GM10266 (cell line): ENCODE measurements at regions not wholly inside any gene's neighbourhood (a gene's known extent, or its start where the extent isn't known, plus 50 kb on each side); places are given as distances from the start of the nearest gene placed in this dataset.
A peak's percentile ranks its signal among the peaks of the same experiment; 100 is the strongest.

Source experiments
- DNase-seq: peaks from one replicate; pipeline ENCODE4 v3.0.0; 2012; ENCODE audit errors: extremely low spot score
- CTCF ChIP-seq: IDR thresholded peaks from 2 replicates; pipeline ENCODE4 v1.5.1; 2012; ENCODE audit warnings: mild to moderate bottlenecking, low read depth; ENCODE audit not compliant: control insufficient read depth, insufficient read depth; ENCODE audit errors: missing control alignments

- DNase-seq, result no peak
- TF ChIP-seq CTCF, result no peak
Measured at GRCh38 chr17:34452769-34453168, 89.7 kb upstream of the CCL1 start.

DNA sequence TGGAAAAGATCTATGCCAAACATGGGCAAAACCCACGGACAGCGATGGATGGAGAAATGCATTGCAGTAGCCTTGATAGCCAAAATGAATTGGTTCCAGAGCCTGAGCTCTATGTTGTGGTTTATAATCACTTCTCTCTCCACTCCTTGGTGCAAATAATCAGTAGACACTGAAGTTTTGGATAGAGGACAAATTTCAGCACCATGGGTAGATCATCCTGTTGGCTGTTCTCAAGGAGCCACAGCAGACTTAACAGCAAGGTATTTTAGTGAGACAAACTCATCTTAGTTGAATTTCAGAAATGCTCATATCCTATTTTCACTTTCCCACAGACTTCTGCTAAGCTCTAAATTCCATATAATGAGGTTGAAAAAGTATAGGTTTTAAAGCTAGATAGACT, 88.3 kb upstream of the CCL1 start:
- no peak for TF ChIP-seq CTCF
- DNase-seq, result no peak

DNA sequence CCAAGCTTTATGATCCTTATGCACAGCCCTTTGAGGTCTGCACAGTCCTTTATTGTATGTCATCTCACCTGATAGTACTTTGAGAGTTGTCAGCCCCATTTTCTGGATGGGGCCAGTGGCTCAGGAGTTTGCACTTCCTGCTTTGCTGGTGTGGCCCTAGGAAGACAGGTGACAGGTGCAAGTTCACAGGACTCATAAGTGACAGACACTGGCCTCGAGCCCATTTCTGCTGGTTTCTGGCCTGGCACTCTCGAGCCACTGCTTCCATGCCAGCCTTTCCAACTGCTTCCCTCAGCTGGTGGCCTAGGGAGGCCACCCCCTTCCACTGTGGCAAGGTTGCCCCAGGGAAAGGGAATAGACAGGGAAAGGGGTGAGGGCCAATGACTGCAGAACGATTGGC, 84.4 kb upstream of the CCL1 start:
- no peak for TF ChIP-seq CTCF
- DNase-seq, result no peak

GRCh38 chr17:34445101-34445500, 82.1 kb upstream of the CCL1 start:
- no peak for DNase-seq
- no peak for TF ChIP-seq CTCF

DNA sequence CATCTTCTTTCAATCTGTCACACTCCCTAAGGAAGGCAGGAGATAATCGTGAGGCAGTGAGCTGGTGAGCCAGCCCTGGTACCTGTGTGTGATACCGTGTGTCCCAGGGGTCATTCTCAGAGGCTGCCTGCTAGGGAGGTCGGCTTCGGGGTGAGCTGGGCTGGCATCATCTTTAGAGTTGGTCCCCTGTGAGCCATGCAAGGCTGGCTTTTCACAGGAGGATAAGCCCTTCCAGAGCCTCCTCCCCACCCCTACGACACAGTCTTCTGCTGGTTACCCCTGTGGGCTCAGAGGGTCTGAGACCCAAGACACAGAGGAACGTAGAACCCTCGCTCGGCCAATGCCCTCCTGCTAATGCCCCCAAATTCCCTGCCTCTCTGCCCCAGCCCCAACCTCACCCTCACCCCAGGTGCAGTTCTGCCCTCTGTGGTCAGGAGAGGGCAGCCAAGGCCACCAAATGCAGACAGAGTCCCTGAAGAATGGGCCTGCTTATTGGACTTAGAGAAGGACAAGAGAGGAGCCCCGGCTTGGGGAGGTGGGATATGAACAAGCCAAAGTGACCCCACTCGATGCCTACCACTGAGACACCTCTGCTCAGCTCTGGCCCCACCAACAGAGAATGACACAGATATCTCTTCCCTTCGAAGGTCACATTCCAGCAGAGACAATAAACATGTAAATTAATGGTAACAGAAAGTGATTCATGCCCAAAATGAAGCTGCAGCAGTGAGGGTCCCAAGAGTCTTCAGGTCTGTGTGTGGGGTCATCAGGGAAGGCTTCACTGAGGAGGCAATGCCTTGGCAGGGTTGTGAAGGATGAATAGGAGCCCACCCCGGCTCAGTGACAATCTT, 80.8 kb upstream of the CCL1 start:
- peak; percentile 36 for TF ChIP-seq CTCF
- peak; percentile 30 for DNase-seq

- DNase-seq, result no peak
Measured at GRCh38 chr17:34442387-34443111, 79.5 kb upstream of the CCL1 start.

More at GRCh38 chr17:34442387-34443111, 79.5 kb upstream of the CCL1 start:
- no peak for TF ChIP-seq CTCF
